ENCODE measurements at regions not wholly inside any gene's neighbourhood (a gene's known extent, or its start where the extent isn't known, plus 50 kb on each side); places are given as distances from the start of the nearest gene placed in this dataset.

GRCh38 chr5:120017513-120017912 lies 388.2 kb downstream of the FAM170A start:
- H3K36me3 ChIP-seq (ENCODE audit: control insufficient read depth, insufficient read depth, low read length), result no peaks in the 10 kb centered on the region
- no peak for DNase-seq (ENCODE audit: extremely low read depth, insufficient read length)
- TF ChIP-seq CTCF (IDR thresholded peaks at IDR 0.05; ENCODE audit: insufficient read depth, low read length, poor library complexity, severe bottlenecking), result no peak
- H3K4me3 ChIP-seq (replicated peaks; ENCODE audit: low read depth, low read length), result no peak overlapping the region
- no peaks in the 10 kb centered on the region for H3K27me3 ChIP-seq (replicated peaks; ENCODE audit: control insufficient read depth, insufficient read depth, low read length)

GRCh38 chr5:120035181-120035580 lies 405.8 kb downstream of the FAM170A start:
- Histone ChIP-seq H3K27me3 (replicated peaks; ENCODE audit: control insufficient read depth, insufficient read depth, low read length) (no peaks in the 10 kb centered on the region), H3K4me3 (replicated peaks; ENCODE audit: low read depth, low read length) (no peak overlapping the region), H3K36me3 (ENCODE audit: control insufficient read depth, insufficient read depth, low read length) (no peaks in the 10 kb centered on the region)
- TF ChIP-seq CTCF (IDR thresholded peaks at IDR 0.05; ENCODE audit: insufficient read depth, low read length, poor library complexity, severe bottlenecking), result no peak
- DNase-seq (ENCODE audit: extremely low read depth, insufficient read length), result no peak

GRCh38 chr5:120035815-120036577 lies 406.6 kb downstream of the FAM170A start:
- no peak overlapping the region for H3K4me3 ChIP-seq (replicated peaks; ENCODE audit: low read depth, low read length)

GRCh38 chr5:120037451-120037850 lies 408.1 kb downstream of the FAM170A start:
- DNase-seq (ENCODE audit: extremely low read depth, insufficient read length), result no peak
- H3K36me3 ChIP-seq (ENCODE audit: control insufficient read depth, insufficient read depth, low read length), result no peaks in the 10 kb centered on the region
- H3K4me3 ChIP-seq (replicated peaks; ENCODE audit: low read depth, low read length), result no peak overlapping the region
- TF ChIP-seq CTCF (IDR thresholded peaks at IDR 0.05; ENCODE audit: insufficient read depth, low read length, poor library complexity, severe bottlenecking), result no peak
- no peaks in the 10 kb centered on the region for H3K27me3 ChIP-seq (replicated peaks; ENCODE audit: control insufficient read depth, insufficient read depth, low read length)

More at GRCh38 chr5:120035815-120036577, 406.6 kb downstream of the FAM170A start:
- no peak for DNase-seq (ENCODE audit: extremely low read depth, insufficient read length)
- Histone ChIP-seq H3K36me3 (ENCODE audit: control insufficient read depth, insufficient read depth, low read length) (no peaks in the 10 kb centered on the region), H3K27me3 (replicated peaks; ENCODE audit: control insufficient read depth, insufficient read depth, low read length) (no peaks in the 10 kb centered on the region)
- no peak for TF ChIP-seq CTCF (IDR thresholded peaks at IDR 0.05; ENCODE audit: insufficient read depth, low read length, poor library complexity, severe bottlenecking)

- no peak for DNase-seq (ENCODE audit: extremely low read depth, insufficient read length)
- Histone ChIP-seq H3K27me3 (replicated peaks; ENCODE audit: control insufficient read depth, insufficient read depth, low read length) (no peaks in the 10 kb centered on the region), H3K36me3 (ENCODE audit: control insufficient read depth, insufficient read depth, low read length) (no peaks in the 10 kb centered on the region), H3K4me3 (replicated peaks; ENCODE audit: low read depth, low read length) (no peak overlapping the region)
- TF ChIP-seq CTCF (IDR thresholded peaks at IDR 0.05; ENCODE audit: insufficient read depth, low read length, poor library complexity, severe bottlenecking), result no peak
Measured at GRCh38 chr5:120039111-120039510, 409.8 kb downstream of the FAM170A start.

Measured in GM06990 (cell line).